Liver (tissue), 8 donors: ENCODE measurements at regions not wholly inside any gene's neighbourhood (a gene's known extent, or its start where the extent isn't known, plus 50 kb on each side); places are given as distances from the start of the nearest gene placed in this dataset.

Source experiments
- DNase-seq: peaks from one replicate; pipeline ENCODE4 v3.0.0-alpha.2; 2017; ENCODE audit warnings: low spot score
- H3K27ac ChIP-seq, 2 donors: one replicate each; pipeline ENCODE4 v1.7.0; 2013; ENCODE audit warnings: inconsistent platforms in 2 of 2, low read length in 2 of 2, control low read depth in 1 of 2, low read depth in 1 of 2, mild to moderate bottlenecking in 1 of 2
- H3K27me3 ChIP-seq, 4 donors: one replicate each; pipeline versions ENCODE4 v1.6.1 to v1.7.0; 2013; ENCODE audit warnings: low read length in 3 of 4, inconsistent platforms in 1 of 4, mild to moderate bottlenecking in 1 of 4, moderate library complexity in 1 of 4; ENCODE audit not compliant: control insufficient read depth in 4 of 4, insufficient read depth in 4 of 4
- H3K36me3 ChIP-seq, 4 donors: one replicate each; pipeline versions ENCODE4 v1.6.1 to v1.7.0; 2013; ENCODE audit warnings: low read length in 3 of 4, mild to moderate bottlenecking in 3 of 4, low read depth in 1 of 4, moderate library complexity in 1 of 4; ENCODE audit not compliant: control insufficient read depth in 4 of 4, insufficient read depth in 3 of 4
- H3K4me1 ChIP-seq, 4 donors: one replicate each; pipeline versions ENCODE4 v1.6.1 to v1.7.0; 2013; ENCODE audit warnings: low read length in 3 of 4, mild to moderate bottlenecking in 3 of 4, moderate library complexity in 1 of 4; ENCODE audit not compliant: control insufficient read depth in 4 of 4, insufficient read depth in 4 of 4
- H3K4me3 ChIP-seq, 3 donors: one replicate each; pipeline versions ENCODE4 v1.6.1 to v1.7.0; 2013; ENCODE audit warnings: low read length in 3 of 3, control low read depth in 1 of 3, low read depth in 1 of 3, mild to moderate bottlenecking in 1 of 3
- H3K9ac ChIP-seq, 2 donors: one replicate each; pipeline ENCODE4 v1.7.0; 2013; ENCODE audit warnings: low read length in 2 of 2, mild to moderate bottlenecking in 2 of 2, moderate library complexity in 2 of 2, control low read depth in 1 of 2, low read depth in 1 of 2
- H3K9me3 ChIP-seq, 4 donors: one replicate each; pipeline versions ENCODE4 v1.6.1 to v1.7.0; 2013; ENCODE audit warnings: low read length in 3 of 4; ENCODE audit not compliant: control insufficient read depth in 4 of 4
- ATF3 ChIP-seq: IDR thresholded peaks from 2 replicates; pipeline ENCODE4 v1.6.1; 2016; ENCODE audit warnings: antibody characterized with exemption
- CTCF ChIP-seq: fragments of 150-350 bp; IDR thresholded peaks from 2 replicates; pipeline ENCODE4 v1.5.1; 2017; ENCODE audit warnings: improper control_type of control experiment, low read depth, low read length; ENCODE audit not compliant: missing input control
- EGR1 ChIP-seq, 2 donors: IDR thresholded peaks; 2 replicates each; pipeline ENCODE4 v1.6.1; 2016 to 2018; ENCODE audit warnings: antibody characterized with exemption in 2 of 2, low read depth in 2 of 2
- FOXA1 ChIP-seq: IDR thresholded peaks from 2 replicates; pipeline ENCODE4 v1.6.1; 2016; ENCODE audit warnings: antibody characterized with exemption
- GABPA ChIP-seq, 2 donors: IDR thresholded peaks in 1 of 2; conservative IDR thresholded peaks in 1 of 2; 2 replicates each; pipeline ENCODE4 v1.6.1; 2016; ENCODE audit warnings: antibody characterized with exemption in 2 of 2, mild to moderate bottlenecking in 1 of 2, moderate library complexity in 1 of 2
- HNF4A ChIP-seq, 2 donors: conservative IDR thresholded peaks; 2 replicates each; pipeline ENCODE4 v1.6.1; 2016; ENCODE audit warnings: antibody characterized with exemption in 2 of 2, mild to moderate bottlenecking in 2 of 2
- HNF4G ChIP-seq: IDR thresholded peaks from 2 replicates; pipeline ENCODE4 v1.6.1; 2016; ENCODE audit warnings: antibody characterized with exemption
- JUND ChIP-seq, 2 donors: IDR thresholded peaks; 2 replicates each; pipeline ENCODE4 v1.6.1; 2016; ENCODE audit warnings: antibody characterized with exemption in 2 of 2
- MAX ChIP-seq: IDR thresholded peaks from 2 replicates; pipeline ENCODE4 v1.6.1; 2016; ENCODE audit warnings: antibody characterized with exemption
- NR2F2 ChIP-seq: IDR thresholded peaks from 2 replicates; pipeline ENCODE4 v1.6.1; 2016; ENCODE audit warnings: antibody characterized with exemption
- RAD21 ChIP-seq, 2 donors: IDR thresholded peaks; 2 replicates each; pipeline ENCODE4 v1.6.1; 2016; ENCODE audit warnings: antibody characterized with exemption in 2 of 2, mild to moderate bottlenecking in 2 of 2
- REST ChIP-seq: IDR thresholded peaks from 2 replicates; pipeline ENCODE4 v1.6.1; 2016; ENCODE audit warnings: antibody characterized with exemption, mild to moderate bottlenecking
- RXRA ChIP-seq, 2 donors: IDR thresholded peaks; 2 replicates each; pipeline ENCODE4 v1.6.1; 2017 to 2018; ENCODE audit warnings: antibody characterized with exemption in 2 of 2, mild to moderate bottlenecking in 1 of 2
- SP1 ChIP-seq: IDR thresholded peaks from 2 replicates; pipeline ENCODE4 v1.6.1; 2018; ENCODE audit warnings: antibody characterized with exemption, mild to moderate bottlenecking
- TAF1 ChIP-seq: conservative IDR thresholded peaks from 2 replicates; pipeline ENCODE4 v1.6.1; 2016; ENCODE audit warnings: antibody characterized with exemption, mild to moderate bottlenecking
- ZBTB33 ChIP-seq: IDR thresholded peaks from 2 replicates; pipeline ENCODE4 v1.6.1; 2016; ENCODE audit warnings: antibody characterized with exemption
- WGBS: extraction: QIAGEN DNeasy Blood & Tissue Kit; methylation state at CpG from one replicate; pipeline ENCODE4 v1.1.7; 2013; 5-methylcytosine and 5-hydroxymethylcytosine counted together
- donor health status: healthy.
- donor health status: healthy.
- donor health status: healthy.
- donor health status: healthy.
- donor health status: healthy.

DNA sequence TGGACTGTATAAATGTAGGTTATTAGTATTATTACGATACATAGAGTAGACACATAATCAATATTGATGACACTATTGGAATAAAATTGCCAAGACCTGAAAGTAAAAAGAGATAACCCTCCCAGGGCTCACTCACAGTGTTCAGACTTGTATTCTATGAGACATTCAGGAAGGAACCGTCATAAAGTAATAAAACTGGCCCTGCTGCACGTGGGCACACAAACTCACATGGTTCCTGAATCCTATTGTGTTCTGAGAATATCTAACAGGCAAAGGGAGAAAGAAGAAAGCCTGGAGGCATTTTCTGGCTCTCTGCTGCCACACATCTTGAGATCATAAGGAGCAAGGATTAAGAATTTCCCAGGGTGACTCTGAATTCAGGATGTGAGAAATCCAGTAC, 575.9 kb downstream of the HS3ST4 start:
- H3K4me1 ChIP-seq, result no peaks in the 10 kb centered on the region
- H3K9me3 ChIP-seq, result no peaks in the 10 kb centered on the region
- no peak overlapping the region for H3K9ac ChIP-seq
- no peaks in the 10 kb centered on the region for H3K27me3 ChIP-seq
- WGBS, result 75% methylated on average over 3 of the region's 3 CpGs
- no peak overlapping the region for H3K4me3 ChIP-seq
- no peak overlapping the region for H3K27ac ChIP-seq
- H3K36me3 ChIP-seq, result no peaks in the 10 kb centered on the region
- TF ChIP-seq MAX, result no peak
- TF ChIP-seq RAD21 (IDR thresholded peaks at IDR 0.05), result no peak
- TF ChIP-seq FOXA1, result no peak
- TF ChIP-seq ATF3, result no peak
- TF ChIP-seq HNF4A (conservative IDR thresholded peaks at IDR 0.05), result no peak
- no peak for TF ChIP-seq NR2F2
- TF ChIP-seq REST, result no peak
- no peak for TF ChIP-seq JUND (IDR thresholded peaks at IDR 0.05)
- no peak for TF ChIP-seq GABPA (IDR thresholded peaks at IDR 0.05 in 1 of 2, conservative IDR thresholded peaks at IDR 0.05 in 1 of 2)
- TF ChIP-seq SP1, result no peak
- no peak for TF ChIP-seq TAF1
- DNase-seq, result no peak

DNA sequence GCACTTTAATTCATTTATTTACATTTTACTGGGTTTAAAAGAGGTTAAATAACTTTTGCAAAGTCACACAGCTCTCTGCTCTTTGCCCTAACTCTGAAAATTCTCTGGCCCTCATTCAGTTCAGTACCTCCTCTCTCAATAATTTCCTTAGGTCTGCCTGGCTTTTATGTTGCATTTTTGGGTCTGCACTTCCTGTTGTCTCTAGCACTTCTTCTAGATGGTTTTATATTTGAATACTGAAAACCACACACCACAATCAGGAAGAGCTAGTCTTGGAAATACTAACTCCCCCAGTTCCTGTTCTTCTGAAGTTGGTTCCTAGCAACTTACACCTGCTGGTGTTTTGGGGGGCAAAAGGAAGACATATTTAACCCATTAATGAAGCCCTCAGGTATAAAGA, 577.9 kb downstream of the HS3ST4 start:
- no peak overlapping the region for H3K4me3 ChIP-seq
- TF ChIP-seq RXRA (IDR thresholded peaks at IDR 0.05) (no peak), HNF4G (no peak), RAD21 (IDR thresholded peaks at IDR 0.05) (no peak), MAX (no peak), ATF3 (no peak), CTCF (no peak), NR2F2 (no peak), TAF1 (no peak), ZBTB33 (no peak), EGR1 (IDR thresholded peaks at IDR 0.05; ENCODE audit: low read depth in 2 of 2) (no peak)
- H3K9ac ChIP-seq, result no peak overlapping the region
- H3K27ac ChIP-seq, result no peak overlapping the region
- no peaks in the 10 kb centered on the region for H3K27me3 ChIP-seq
- no peak for DNase-seq
- no peaks in the 10 kb centered on the region for H3K36me3 ChIP-seq
- H3K9me3 ChIP-seq, result peaks cover 0 to 3% (median 0%) of the 10 kb centered on the region in 4 donors
- H3K4me1 ChIP-seq, result no peaks in the 10 kb centered on the region
